ENCODE measurements at regions not wholly inside any gene's neighbourhood (a gene's known extent, or its start where the extent isn't known, plus 50 kb on each side); places are given as distances from the start of the nearest gene placed in this dataset.

GRCh38 chr3:86161493-86161892 is 829.5 kb downstream of the VGLL3 start:
- 22 to 51% methylated on average over 7 of the region's 7 CpGs for WGBS, 2 donors (ENCODE audit: low coverage in 1 of 2)
- Histone ChIP-seq H3K4me1 (peaks cover 0 to 6% (median 2%) of the 10 kb centered on the region in 4 donors), H3K4me3 (no peak overlapping the region), H3K36me3 (no peaks in the 10 kb centered on the region), H3K27me3 (no peaks in the 10 kb centered on the region), H3K27ac (peak overlapping the region in 3 of 4 donors; percentile 26 to 48 (median 27)), H3K9me3 (no peaks in the 10 kb centered on the region)
- intact Hi-C loops (cut with DNase I; ENCODE audit: low total_unique reads) (no loop called here), in situ Hi-C loops (cut with MboI; ENCODE audit: low pct_ligation_motif_present in 1 of 4, low pct_unique_long_range_greater_than_20kb in 1 of 4, low sequenced_read_pairs in 3 of 4) (no loop called here)
- DNase-seq = no peak
- TF ChIP-seq EP300 (IDR thresholded peaks at IDR 0.05; ENCODE audit: low read depth) (no peak), POLR2A (IDR thresholded peaks at IDR 0.05) (no peak), CTCF (IDR thresholded peaks at IDR 0.05) (no peak), POLR2AphosphoS5 (IDR thresholded peaks at IDR 0.05) (no peak)

GRCh38 chr3:86152620-86153019 is 838.3 kb downstream of the VGLL3 start:
- H3K36me3 ChIP-seq = no peaks in the 10 kb centered on the region
- TF ChIP-seq POLR2A (IDR thresholded peaks at IDR 0.05) (no peak), POLR2AphosphoS5 (IDR thresholded peaks at IDR 0.05) (no peak), CTCF (IDR thresholded peaks at IDR 0.05) (no peak), EP300 (IDR thresholded peaks at IDR 0.05; ENCODE audit: low read depth) (no peak)
- no peak for DNase-seq
- no peaks in the 10 kb centered on the region for H3K27me3 ChIP-seq
- intact Hi-C loops (cut with DNase I; ENCODE audit: low total_unique reads) = no loop called here
- no peak overlapping the region for H3K4me3 ChIP-seq
- H3K9me3 ChIP-seq = no peaks in the 10 kb centered on the region
- in situ Hi-C loops (cut with MboI; ENCODE audit: low pct_ligation_motif_present in 1 of 4, low pct_unique_long_range_greater_than_20kb in 1 of 4, low sequenced_read_pairs in 3 of 4) = no loop called here
- H3K27ac ChIP-seq = no peak overlapping the region
- H3K4me1 ChIP-seq = peaks cover 0 to 2% (median 0%) of the 10 kb centered on the region in 4 donors

- no peaks in the 10 kb centered on the region for H3K27me3 ChIP-seq
- no peak overlapping the region for H3K27ac ChIP-seq
- DNase-seq = no peak
- intact Hi-C loops (cut with DNase I; ENCODE audit: low total_unique reads) (no loop called here), in situ Hi-C loops (cut with MboI; ENCODE audit: low pct_ligation_motif_present in 1 of 4, low pct_unique_long_range_greater_than_20kb in 1 of 4, low sequenced_read_pairs in 3 of 4) (no loop called here)
- no peaks in the 10 kb centered on the region for H3K9me3 ChIP-seq
- TF ChIP-seq CTCF (IDR thresholded peaks at IDR 0.05) (no peak), POLR2AphosphoS5 (IDR thresholded peaks at IDR 0.05) (no peak), EP300 (IDR thresholded peaks at IDR 0.05; ENCODE audit: low read depth) (no peak), POLR2A (IDR thresholded peaks at IDR 0.05) (no peak)
- no peaks in the 10 kb centered on the region for H3K36me3 ChIP-seq
- H3K4me3 ChIP-seq = no peak overlapping the region
- H3K4me1 ChIP-seq = peaks cover 0 to 2% (median 0%) of the 10 kb centered on the region in 4 donors
These were observed 841.9 kb downstream of the VGLL3 start for GRCh38 chr3:86149054-86149453.

- TF ChIP-seq POLR2AphosphoS5 (IDR thresholded peaks at IDR 0.05) (no peak), POLR2A (IDR thresholded peaks at IDR 0.05) (no peak), CTCF (IDR thresholded peaks at IDR 0.05) (no peak), EP300 (IDR thresholded peaks at IDR 0.05; ENCODE audit: low read depth) (no peak)
- H3K27me3 ChIP-seq = no peaks in the 10 kb centered on the region
- no peaks in the 10 kb centered on the region for H3K36me3 ChIP-seq
- no peaks in the 10 kb centered on the region for H3K9me3 ChIP-seq
- intact Hi-C loops (cut with DNase I; ENCODE audit: low total_unique reads) = no loop called here
- no peak for DNase-seq
- H3K27ac ChIP-seq = no peak overlapping the region
- WGBS, 2 donors (ENCODE audit: low coverage in 1 of 2) = 73 to 86% methylated on average over 5 of the region's 5 CpGs
- peaks cover 0 to under 1% (median 0%) of the 10 kb centered on the region in 4 donors for H3K4me1 ChIP-seq
- in situ Hi-C loops (cut with MboI; ENCODE audit: low pct_ligation_motif_present in 1 of 4, low pct_unique_long_range_greater_than_20kb in 1 of 4, low sequenced_read_pairs in 3 of 4) = no loop called here
- H3K4me3 ChIP-seq = no peak overlapping the region
These were observed 843.8 kb downstream of the VGLL3 start for GRCh38 chr3:86147119-86147518.

Data from transverse colon (tissue), 4 donors.